ENCODE measurements at regions not wholly inside any gene's neighbourhood (a gene's known extent, or its start where the extent isn't known, plus 50 kb on each side); places are given as distances from the start of the nearest gene placed in this dataset.

DNA sequence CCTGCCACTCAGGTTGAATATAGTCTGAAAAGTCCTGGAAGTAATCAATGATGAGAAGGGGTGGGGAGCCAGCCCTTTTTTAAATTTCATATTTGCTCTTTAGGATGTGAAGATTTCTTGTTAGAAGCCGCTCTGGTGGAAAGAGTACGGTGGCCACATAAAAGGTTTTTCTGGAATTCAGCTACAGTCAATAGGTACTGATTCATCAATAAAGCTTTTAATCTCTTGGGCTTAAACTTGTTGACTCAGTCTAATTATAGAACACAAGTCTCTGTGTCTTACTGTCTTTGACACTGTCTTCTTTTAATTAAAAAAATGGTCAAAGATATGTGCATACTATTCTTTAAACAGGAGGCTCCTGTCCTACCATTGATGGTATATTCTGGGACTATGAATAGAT lies 99.9 kb upstream of the TP63 start:
- TF ChIP-seq, protein P1, sequence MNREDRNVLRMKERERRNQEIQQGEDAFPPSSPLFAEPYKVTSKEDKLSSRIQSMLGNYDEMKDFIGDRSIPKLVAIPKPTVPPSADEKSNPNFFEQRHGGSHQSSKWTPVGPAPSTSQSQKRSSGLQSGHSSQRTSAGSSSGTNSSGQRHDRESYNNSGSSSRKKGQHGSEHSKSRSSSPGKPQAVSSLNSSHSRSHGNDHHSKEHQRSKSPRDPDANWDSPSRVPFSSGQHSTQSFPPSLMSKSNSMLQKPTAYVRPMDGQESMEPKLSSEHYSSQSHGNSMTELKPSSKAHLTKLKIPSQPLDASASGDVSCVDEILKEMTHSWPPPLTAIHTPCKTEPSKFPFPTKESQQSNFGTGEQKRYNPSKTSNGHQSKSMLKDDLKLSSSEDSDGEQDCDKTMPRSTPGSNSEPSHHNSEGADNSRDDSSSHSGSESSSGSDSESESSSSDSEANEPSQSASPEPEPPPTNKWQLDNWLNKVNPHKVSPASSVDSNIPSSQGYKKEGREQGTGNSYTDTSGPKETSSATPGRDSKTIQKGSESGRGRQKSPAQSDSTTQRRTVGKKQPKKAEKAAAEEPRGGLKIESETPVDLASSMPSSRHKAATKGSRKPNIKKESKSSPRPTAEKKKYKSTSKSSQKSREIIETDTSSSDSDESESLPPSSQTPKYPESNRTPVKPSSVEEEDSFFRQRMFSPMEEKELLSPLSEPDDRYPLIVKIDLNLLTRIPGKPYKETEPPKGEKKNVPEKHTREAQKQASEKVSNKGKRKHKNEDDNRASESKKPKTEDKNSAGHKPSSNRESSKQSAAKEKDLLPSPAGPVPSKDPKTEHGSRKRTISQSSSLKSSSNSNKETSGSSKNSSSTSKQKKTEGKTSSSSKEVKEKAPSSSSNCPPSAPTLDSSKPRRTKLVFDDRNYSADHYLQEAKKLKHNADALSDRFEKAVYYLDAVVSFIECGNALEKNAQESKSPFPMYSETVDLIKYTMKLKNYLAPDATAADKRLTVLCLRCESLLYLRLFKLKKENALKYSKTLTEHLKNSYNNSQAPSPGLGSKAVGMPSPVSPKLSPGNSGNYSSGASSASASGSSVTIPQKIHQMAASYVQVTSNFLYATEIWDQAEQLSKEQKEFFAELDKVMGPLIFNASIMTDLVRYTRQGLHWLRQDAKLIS (CRISPR knock-in tag; IDR thresholded peaks at IDR 0.05; ENCODE audit: borderline replicate concordance) = no peak
- TF ChIP-seq MXD4 (CRISPR knock-in tag; IDR thresholded peaks at IDR 0.05; ENCODE audit: borderline replicate concordance) = no peak

All from WTC11 (cell line).